ENCODE measurements at regions not wholly inside any gene's neighbourhood (a gene's known extent, or its start where the extent isn't known, plus 50 kb on each side); places are given as distances from the start of the nearest gene placed in this dataset.

- Histone ChIP-seq H2AFZ (ENCODE audit: low read length) (no peak overlapping the region), H3K23me2 (ENCODE audit: low read depth, low read length) (peaks cover 4% of the 10 kb centered on the region), H3K4me1 (replicated peaks in 1 of 4; ENCODE audit: control insufficient read depth in 3 of 4, insufficient read depth in 4 of 4, low read length in 3 of 4) (peaks cover 0 to 6% (median 2%) of the 10 kb centered on the region in 4 experiments; a peak in 3 of 7 replicates), H4K8ac (ENCODE audit: extremely low read depth, insufficient read depth, low read length) (no peak overlapping the region), H3K9ac (replicated peaks in 1 of 4; ENCODE audit: extremely low read depth in 1 of 4, low read depth in 3 of 4, low read length in 3 of 4) (no peak overlapping the region), H4K5ac (ENCODE audit: insufficient read length, low read depth, low read length) (no peak overlapping the region), H3K27me3 (replicated peaks in 1 of 4; ENCODE audit: control insufficient read depth in 3 of 4, extremely low read depth in 1 of 4, insufficient read depth in 3 of 4, low read length in 3 of 4) (no peaks in the 10 kb centered on the region), H2BK15ac (ENCODE audit: low read length) (no peak overlapping the region), H3K27ac (ENCODE audit: low read depth, low read length) (no peak overlapping the region), H3K23ac (ENCODE audit: insufficient read length) (no peak overlapping the region), H2BK5ac (ENCODE audit: low read depth, low read length) (no peak overlapping the region), H3K36me3 (ENCODE audit: control insufficient read depth in 2 of 4, insufficient read depth in 4 of 4, low read length in 3 of 4) (no peaks in the 10 kb centered on the region), H3K4ac (replicated peaks; ENCODE audit: insufficient read length, low read depth, low read length) (no peak overlapping the region), H3K18ac (ENCODE audit: extremely low read depth, low read length) (no peak overlapping the region), H3K4me2 (ENCODE audit: insufficient read depth in 1 of 2, low read depth in 2 of 2, low read length in 2 of 2) (peak overlapping the region in 1 of 2 experiments; percentile 59; a peak in 1 of 4 replicates), H4K20me1 (replicated peaks in 1 of 2; ENCODE audit: control insufficient read depth in 1 of 2, insufficient read depth in 2 of 2, low read length in 2 of 2) (no peaks in the 10 kb centered on the region), H3K14ac (ENCODE audit: insufficient read length) (no peak overlapping the region), H3K9me3 (ENCODE audit: insufficient read depth in 2 of 2, low read depth in 1 of 2, low read length in 1 of 2) (0 out of 4 replicates have a peak, but pooled peaks cover 0 to 2% of the 10 kb centered on the region in 2 experiments), H2AK5ac (ENCODE audit: low read depth, low read length) (no peak overlapping the region), H3K79me1 (ENCODE audit: low read depth, low read length) (no peaks in the 10 kb centered on the region), H3K56ac (replicated peaks; ENCODE audit: insufficient read length, low read depth, low read length) (no peak overlapping the region), H4K91ac (replicated peaks; ENCODE audit: insufficient read length, low read length) (no peak overlapping the region), H2BK120ac (replicated peaks; ENCODE audit: low read depth, low read length) (no peak overlapping the region), H3K79me2 (ENCODE audit: control insufficient read depth in 1 of 2, insufficient read depth in 2 of 2, low read length in 2 of 2) (no peaks in the 10 kb centered on the region), H2BK12ac (ENCODE audit: low read depth, low read length) (no peak overlapping the region), H3K4me3 (ENCODE audit: extremely low read depth in 1 of 4, insufficient read depth in 2 of 4, low read depth in 3 of 4, low read length in 4 of 4) (no peak overlapping the region), H2BK20ac (ENCODE audit: low read length) (no peak overlapping the region)
- CTCF ChIA-PET (ENCODE audit: partially characterized antibody) = interaction anchor here (1.3 to 10.2 kb wide), 12 partner anchors 19 to 246 kb away, joined by 4 to 128 read pairs (median 7); no protein-coding TSS in a partner anchor
- no peak for FAIRE-seq
- WGBS, 2 experiments (ENCODE audit: extremely low coverage in 1 of 2, insufficient coverage in 1 of 2, insufficient read length in 1 of 2, insufficient replicate concordance in 2 of 2, low coverage in 1 of 2, low lambda C conversion rate in 2 of 2, missing lambda C conversion rate in 1 of 2) = 100% methylated on average over 1 of the region's 1 CpG; no CpG with 5 or more reads in 1 of the 2 experiments
- DNase-seq (ENCODE audit: low read depth in 1 of 2, low spot score in 2 of 2) = no peak
- no peak for TF ChIP-seq CBX5 (IDR thresholded peaks at IDR 0.05; ENCODE audit: low read depth, low read length)
- TF ChIP-seq SAP30 (IDR thresholded peaks at IDR 0.05; ENCODE audit: insufficient read depth, insufficient replicate concordance, low read length) = no peak
- no peak for TF ChIP-seq TEAD4 (IDR thresholded peaks at IDR 0.05; ENCODE audit: low read depth, low read length)
- no peak for TF ChIP-seq CTCF (IDR thresholded peaks at IDR 0.05; ENCODE audit: control extremely low read depth in 1 of 3, insufficient read depth in 1 of 3, low read depth in 1 of 3, low read length in 3 of 3)
- no peak for TF ChIP-seq KDM1A (IDR thresholded peaks at IDR 0.05; ENCODE audit: borderline replicate concordance, low read length)
- no peak for TF ChIP-seq ATF3 (IDR thresholded peaks at IDR 0.05; ENCODE audit: insufficient read depth, low read depth, low read length)
- TF ChIP-seq BRCA1 (IDR thresholded peaks at IDR 0.05; ENCODE audit: low read depth, low read length) = no peak
- POLR2A ChIA-PET (ENCODE audit: partially characterized antibody) = interaction anchor here (2.5 kb wide), 1 partner anchor 153 kb away, joined by 6 read pairs; the partner anchor contains the start of gene TENT5C
Observed at GRCh38 chr1:117759535-117759934, 153.7 kb downstream of the TENT5C start.

All from H1 (cell line).